MG63 (cell line): ENCODE measurements at regions not wholly inside any gene's neighbourhood (a gene's known extent, or its start where the extent isn't known, plus 50 kb on each side); places are given as distances from the start of the nearest gene placed in this dataset.
"Not testable (repeated sequence)": the region's sequence is repeated elsewhere in the genome, so short reads cannot be mapped to it uniquely, and the experiment has no call there.

Experiments used
- DNase-seq: peaks from one replicate; pipeline ENCODE4 v3.0.0-alpha.2; 2020
- H3K27me3 ChIP-seq: fragments of 250-450 bp; sonication (Bioruptor Pico); 2 replicates; pipeline ENCODE4 v1.5.1; 2020; ENCODE audit warnings: mild to moderate bottlenecking, moderate library complexity
- H3K36me3 ChIP-seq: fragments of 250-450 bp; sonication (Bioruptor Pico); 2 replicates; pipeline ENCODE4 v1.5.1; 2020; ENCODE audit warnings: mild to moderate bottlenecking, moderate library complexity
- H3K4me3 ChIP-seq: fragments of 250-450 bp; sonication (Bioruptor Pico); 2 replicates; pipeline ENCODE4 v1.5.1; 2020; ENCODE audit warnings: mild to moderate bottlenecking, moderate library complexity
- H3K9me3 ChIP-seq: fragments of 250-450 bp; sonication (Bioruptor Pico); 2 replicates; pipeline ENCODE4 v1.5.1; 2020; ENCODE audit warnings: mild to moderate bottlenecking, moderate library complexity

DNA sequence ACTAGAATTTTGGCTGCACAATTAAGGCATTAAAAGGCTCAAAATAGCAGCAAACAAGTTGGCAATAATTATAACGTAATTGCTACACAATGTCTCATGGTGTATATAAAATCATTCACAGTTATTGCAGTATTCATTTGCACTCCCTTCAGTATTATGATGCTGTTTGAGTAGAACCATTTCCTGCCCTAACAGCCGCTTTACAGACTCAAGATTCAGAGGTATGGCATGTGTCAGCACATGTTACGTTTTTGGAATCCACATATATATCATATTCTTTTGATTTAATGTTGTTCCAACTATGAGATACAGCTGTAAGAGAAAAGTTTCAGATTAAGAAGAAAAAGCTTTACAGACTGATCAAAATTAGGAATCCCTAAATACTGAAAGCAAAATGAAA lies 56.3 kb upstream of the NCKAP5 start:
- H3K4me3 ChIP-seq = no peak overlapping the region
- H3K27me3 ChIP-seq = no peaks in the 10 kb centered on the region
- DNase-seq = no peak

DNA sequence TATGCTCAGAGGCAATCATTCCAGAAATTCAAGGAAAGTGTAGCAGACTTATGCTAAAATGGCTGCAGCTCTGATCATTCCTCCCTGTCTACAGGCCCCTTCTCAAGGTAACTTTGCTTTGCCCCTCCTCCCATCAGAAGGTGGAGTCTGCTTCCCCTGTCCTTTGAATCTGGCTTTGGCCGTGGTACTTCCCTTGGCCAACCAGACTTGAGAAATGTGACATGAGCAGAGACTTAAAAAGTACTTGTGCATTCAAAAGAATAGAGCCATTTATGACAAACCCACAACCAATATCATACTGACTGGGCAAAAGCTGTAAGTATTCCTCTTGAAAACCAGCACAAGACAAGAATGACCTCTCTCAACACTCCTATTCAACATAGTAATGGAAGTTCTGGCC lies 59.5 kb upstream of the NCKAP5 start:
- H3K36me3 ChIP-seq = no peaks in the 10 kb centered on the region
- no peak for DNase-seq
- no peaks in the 10 kb centered on the region for H3K9me3 ChIP-seq
- no peak overlapping the region for H3K4me3 ChIP-seq
- H3K27me3 ChIP-seq = no peaks in the 10 kb centered on the region

More for the DNA sequence above, 56.3 kb upstream of the NCKAP5 start:
- no peaks in the 10 kb centered on the region for H3K36me3 ChIP-seq
- no peaks in the 10 kb centered on the region for H3K9me3 ChIP-seq

- no peaks in the 10 kb centered on the region for H3K9me3 ChIP-seq
- no peak overlapping the region for H3K4me3 ChIP-seq
- no peaks in the 10 kb centered on the region for H3K36me3 ChIP-seq
- H3K27me3 ChIP-seq = no peaks in the 10 kb centered on the region
- DNase-seq = no peak
Measured at GRCh38 chr2:133633309-133633708, 65.0 kb upstream of the NCKAP5 start.

GRCh38 chr2:133633881-133634409 lies 65.7 kb upstream of the NCKAP5 start:
- Histone ChIP-seq H3K36me3 (no peaks in the 10 kb centered on the region), H3K27me3 (no peaks in the 10 kb centered on the region), H3K4me3 (no peak overlapping the region), H3K9me3 (no peaks in the 10 kb centered on the region)
- no peak for DNase-seq

DNA sequence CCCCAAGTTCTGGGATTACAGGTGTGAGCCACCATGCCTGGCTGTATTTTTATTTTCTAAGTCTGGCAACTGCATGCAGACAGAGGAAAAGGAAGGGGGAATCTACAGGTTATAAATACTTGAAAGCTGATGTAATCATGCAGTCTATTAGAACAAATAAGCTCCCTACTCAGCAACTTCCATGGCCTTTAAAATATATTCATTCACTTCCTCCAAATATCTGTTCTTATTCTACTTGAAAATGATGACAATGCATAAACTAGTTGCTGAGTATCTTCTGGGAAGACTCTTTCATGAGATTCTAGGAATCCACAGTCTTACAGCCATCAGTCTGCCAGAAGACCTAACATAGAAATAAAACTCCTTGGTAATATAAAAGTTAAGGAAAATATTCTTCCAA lies 66.9 kb upstream of the NCKAP5 start:
- Histone ChIP-seq H3K27me3 (no peaks in the 10 kb centered on the region), H3K9me3 (no peaks in the 10 kb centered on the region), H3K36me3 (no peaks in the 10 kb centered on the region), H3K4me3 (no peak overlapping the region)
- no peak for DNase-seq

DNA sequence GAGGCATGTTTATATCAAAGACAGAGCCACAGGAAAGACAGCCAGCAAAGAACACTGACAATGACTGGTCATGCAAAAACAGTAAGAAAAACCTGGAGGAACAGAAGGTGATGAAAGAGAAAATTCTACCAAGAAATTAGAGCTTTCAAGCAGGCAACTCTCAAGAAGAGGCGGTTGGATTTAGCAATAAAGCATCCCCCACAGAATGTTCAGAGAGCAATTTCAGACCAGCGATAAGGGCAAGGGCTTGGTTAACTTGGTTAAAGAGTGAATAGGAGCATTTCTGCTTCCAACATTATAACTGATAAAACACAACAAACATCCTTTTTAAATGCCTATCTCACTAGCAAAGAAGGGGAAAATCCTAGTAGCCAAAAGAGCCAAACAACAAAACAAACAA lies 68.0 kb upstream of the NCKAP5 start:
- H3K27me3 ChIP-seq = no peaks in the 10 kb centered on the region
- no peak for DNase-seq

DNA sequence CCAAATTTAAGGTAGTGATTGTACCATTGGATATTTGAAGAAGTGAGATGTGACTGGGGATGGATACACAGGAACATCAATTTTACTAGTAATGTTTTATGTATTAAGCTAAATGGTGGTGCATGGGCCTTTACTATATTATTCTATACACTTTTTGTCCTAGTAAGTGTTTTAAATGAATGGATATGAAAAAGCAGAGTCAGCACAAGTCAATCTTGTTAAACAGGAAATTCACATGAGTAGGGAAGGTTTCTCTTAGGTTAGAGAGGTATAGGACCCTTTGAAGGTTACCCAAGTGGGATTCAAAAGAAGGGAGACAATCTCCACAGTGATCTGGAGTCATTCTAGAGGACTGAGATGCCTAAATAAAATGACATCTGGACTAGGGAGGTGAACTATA lies 71.8 kb upstream of the NCKAP5 start:
- H3K27me3 ChIP-seq = no peaks in the 10 kb centered on the region
- DNase-seq = no peak
- H3K36me3 ChIP-seq = no peaks in the 10 kb centered on the region
- no peak overlapping the region for H3K4me3 ChIP-seq
- H3K9me3 ChIP-seq = no peaks in the 10 kb centered on the region

More for the DNA sequence above, 68.0 kb upstream of the NCKAP5 start:
- no peaks in the 10 kb centered on the region for H3K36me3 ChIP-seq
- H3K9me3 ChIP-seq = no peaks in the 10 kb centered on the region
- H3K4me3 ChIP-seq = no peak overlapping the region

DNA sequence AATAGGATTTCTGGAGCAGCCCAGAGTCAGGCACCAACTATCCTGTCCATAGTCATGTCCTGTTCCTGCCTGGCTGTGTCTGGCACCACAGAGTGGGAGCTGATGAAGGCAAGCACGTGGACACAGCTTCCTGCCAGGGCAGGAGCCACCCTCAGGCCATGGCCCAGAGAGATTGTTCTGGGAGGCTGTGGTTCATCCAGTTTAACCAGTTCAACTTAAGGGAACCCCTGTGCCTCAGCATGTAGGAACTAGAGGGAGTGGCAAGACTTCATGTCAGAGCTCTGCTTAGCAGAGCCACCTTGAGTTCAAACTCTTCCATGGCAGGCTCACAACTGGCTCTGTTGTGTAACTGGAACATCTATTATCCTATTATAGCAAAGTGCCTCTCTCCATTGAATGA lies 73.2 kb upstream of the NCKAP5 start:
- no peaks in the 10 kb centered on the region for H3K36me3 ChIP-seq
- H3K9me3 ChIP-seq = no peaks in the 10 kb centered on the region
- no peaks in the 10 kb centered on the region for H3K27me3 ChIP-seq
- no peak for DNase-seq
- H3K4me3 ChIP-seq = no peak overlapping the region

- H3K27me3 ChIP-seq = no peaks in the 10 kb centered on the region
- no peak for DNase-seq
- H3K4me3 ChIP-seq = no peak overlapping the region
- no peaks in the 10 kb centered on the region for H3K36me3 ChIP-seq
- H3K9me3 ChIP-seq = no peaks in the 10 kb centered on the region
Measured at GRCh38 chr2:133641942-133642725, 73.9 kb upstream of the NCKAP5 start.

DNA sequence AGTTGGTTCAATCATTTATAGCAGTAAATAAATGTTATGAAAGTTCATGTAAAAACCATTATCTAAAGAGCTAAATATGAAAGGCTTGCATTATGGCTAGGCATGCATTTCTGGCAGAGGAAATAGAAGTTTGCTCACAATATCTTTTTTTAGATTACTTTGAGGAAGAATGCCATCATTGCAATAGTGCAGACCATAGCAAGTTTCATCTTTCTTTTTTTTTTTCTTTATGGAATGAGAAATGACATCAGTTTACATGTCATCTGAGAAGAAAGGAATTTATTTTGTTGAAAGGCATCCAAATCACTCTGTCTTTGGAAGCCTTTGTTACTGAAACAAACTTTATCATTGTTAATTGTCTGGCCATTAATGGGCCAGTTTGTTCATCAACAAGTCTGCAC lies 74.5 kb upstream of the NCKAP5 start:
- Histone ChIP-seq H3K27me3 (no peaks in the 10 kb centered on the region), H3K9me3 (no peaks in the 10 kb centered on the region), H3K4me3 (no peak overlapping the region), H3K36me3 (no peaks in the 10 kb centered on the region)
- DNase-seq = no peak

- Histone ChIP-seq H3K36me3 (no peaks in the 10 kb centered on the region), H3K4me3 (no peak overlapping the region), H3K9me3 (no peaks in the 10 kb centered on the region), H3K27me3 (no peaks in the 10 kb centered on the region)
- no peak for DNase-seq
Measured at GRCh38 chr2:133643863-133644262, 75.6 kb upstream of the NCKAP5 start.

- Histone ChIP-seq H3K4me3 (no peak overlapping the region), H3K27me3 (no peaks in the 10 kb centered on the region), H3K9me3 (no peaks in the 10 kb centered on the region), H3K36me3 (no peaks in the 10 kb centered on the region)
- no peak for DNase-seq
Measured at GRCh38 chr2:133644846-133645245, 76.6 kb upstream of the NCKAP5 start.

- not testable (repeated sequence) for H3K36me3 ChIP-seq, DNase-seq, H3K27me3 ChIP-seq, H3K9me3 ChIP-seq, H3K4me3 ChIP-seq
Measured at GRCh38 chr2:133647386-133647785, 79.1 kb upstream of the NCKAP5 start.

DNA sequence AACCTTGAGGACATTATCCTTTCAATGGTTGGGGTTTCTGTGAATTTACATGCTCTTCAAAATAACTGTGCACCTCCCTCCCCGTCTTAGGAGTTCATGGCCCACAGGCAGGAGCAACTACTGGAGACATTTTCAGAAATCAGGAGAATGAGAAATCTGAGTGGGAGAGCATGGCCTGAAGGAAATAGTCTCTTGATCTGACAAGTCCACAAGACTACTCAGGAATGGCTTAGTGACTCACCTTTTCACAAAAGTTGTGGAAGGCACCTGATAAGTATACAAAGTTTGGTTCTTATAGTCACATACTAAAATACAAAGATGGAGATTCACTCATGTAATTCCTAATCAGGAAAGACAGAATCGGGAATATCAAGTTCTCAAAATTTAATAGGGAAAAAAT lies 83.6 kb upstream of the NCKAP5 start:
- Histone ChIP-seq H3K4me3 (no peak overlapping the region), H3K27me3 (no peaks in the 10 kb centered on the region), H3K36me3 (no peaks in the 10 kb centered on the region), H3K9me3 (no peaks in the 10 kb centered on the region)
- DNase-seq = no peak

DNA sequence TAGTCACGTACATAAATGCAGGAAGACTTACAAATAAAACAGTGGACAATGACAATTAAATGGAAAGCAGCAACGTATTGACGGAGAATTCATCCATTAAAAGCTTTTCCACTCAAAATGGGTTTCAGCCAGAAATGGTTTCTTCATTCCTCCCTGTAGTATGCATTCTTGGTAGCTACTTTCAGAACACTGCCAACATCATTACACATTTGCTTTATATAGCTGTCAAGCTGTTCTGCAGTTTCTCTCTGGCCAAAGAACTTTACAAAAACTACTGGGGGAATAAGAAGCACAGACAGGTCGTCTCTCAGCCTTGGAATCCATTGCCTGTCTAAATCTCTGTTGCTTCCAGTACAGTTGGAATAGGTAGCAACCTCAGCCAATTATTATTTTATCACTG lies 84.1 kb upstream of the NCKAP5 start:
- no peak for DNase-seq
- Histone ChIP-seq H3K4me3 (no peak overlapping the region), H3K9me3 (no peaks in the 10 kb centered on the region), H3K36me3 (no peaks in the 10 kb centered on the region), H3K27me3 (no peaks in the 10 kb centered on the region)

GRCh38 chr2:133653056-133653455 lies 84.8 kb upstream of the NCKAP5 start:
- H3K9me3 ChIP-seq = no peaks in the 10 kb centered on the region
- H3K4me3 ChIP-seq = no peak overlapping the region
- H3K36me3 ChIP-seq = no peaks in the 10 kb centered on the region
- H3K27me3 ChIP-seq = no peaks in the 10 kb centered on the region
- no peak for DNase-seq

GRCh38 chr2:133654949-133655348 lies 86.7 kb upstream of the NCKAP5 start:
- H3K27me3 ChIP-seq = no peaks in the 10 kb centered on the region
- H3K36me3 ChIP-seq = no peaks in the 10 kb centered on the region
- DNase-seq = no peak
- H3K4me3 ChIP-seq = no peak overlapping the region
- no peaks in the 10 kb centered on the region for H3K9me3 ChIP-seq

- Histone ChIP-seq H3K36me3 (no peaks in the 10 kb centered on the region), H3K9me3 (no peaks in the 10 kb centered on the region), H3K27me3 (no peaks in the 10 kb centered on the region), H3K4me3 (no peak overlapping the region)
- no peak for DNase-seq
Measured at GRCh38 chr2:133655610-133656009, 87.3 kb upstream of the NCKAP5 start.
